ENCODE measurements at regions not wholly inside any gene's neighbourhood (a gene's known extent, or its start where the extent isn't known, plus 50 kb on each side); places are given as distances from the start of the nearest gene placed in this dataset.

DNA sequence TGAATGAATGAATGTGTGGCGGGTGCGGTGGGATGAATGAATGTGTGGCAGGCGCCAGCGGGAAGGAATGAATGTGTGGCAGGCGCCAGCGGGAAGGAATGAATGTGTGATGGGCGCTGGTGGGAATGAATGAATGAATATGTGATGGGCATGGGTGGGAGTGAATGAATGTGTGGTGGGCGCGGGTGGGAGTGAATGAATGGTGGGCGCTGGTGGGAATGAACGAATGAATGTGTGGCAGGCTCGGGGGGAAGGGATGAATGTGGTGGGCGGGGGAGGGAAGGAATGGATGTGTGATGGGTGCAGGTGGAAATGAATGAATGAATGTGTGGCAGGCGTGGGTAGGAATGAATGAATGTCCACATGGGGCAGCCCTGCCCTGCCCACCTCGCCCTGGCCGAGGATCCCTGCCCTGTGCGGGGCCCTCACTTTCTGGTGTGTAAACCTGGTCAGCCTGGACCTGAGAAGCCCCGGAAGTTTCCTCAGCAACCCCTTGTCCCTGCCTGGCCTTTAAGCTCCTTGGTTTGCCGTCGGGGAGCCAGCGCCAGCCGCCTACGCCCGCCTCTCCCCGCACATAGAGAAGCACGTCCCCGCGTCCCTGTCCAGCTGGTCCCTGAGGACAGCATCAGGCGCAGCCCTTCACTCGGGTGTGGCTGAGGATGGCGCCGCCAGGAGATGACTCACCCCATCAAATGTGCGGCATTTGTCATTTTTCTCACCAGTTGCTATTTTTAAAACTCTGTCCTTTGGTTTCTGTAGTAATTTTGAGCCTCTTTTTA is 112.8 kb upstream of the LRPAP1 start:
- TF ChIP-seq PAX5 (IDR thresholded peaks at IDR 0.05; ENCODE audit: insufficient read depth, low read length, severe bottlenecking) = no peak
- no peak for TF ChIP-seq TAF1 (IDR thresholded peaks at IDR 0.05; ENCODE audit: low read depth, low read length)

All from GM12891 (cell line).